ENCODE measurements at regions not wholly inside any gene's neighbourhood (a gene's known extent, or its start where the extent isn't known, plus 50 kb on each side); places are given as distances from the start of the nearest gene placed in this dataset.

- TF ChIP-seq CTCF (IDR thresholded peaks at IDR 0.05), result no peak
- TF ChIP-seq POLR2A (IDR thresholded peaks at IDR 0.05), result no peak
These were observed 530.6 kb downstream of the FGF9 start for GRCh38 chr13:22201375-22201925.
